ENCODE measurements at regions not wholly inside any gene's neighbourhood (a gene's known extent, or its start where the extent isn't known, plus 50 kb on each side); places are given as distances from the start of the nearest gene placed in this dataset.
"Not testable (repeated sequence)": the region's sequence is repeated elsewhere in the genome, so short reads cannot be mapped to it uniquely, and the experiment has no call there.

DNA sequence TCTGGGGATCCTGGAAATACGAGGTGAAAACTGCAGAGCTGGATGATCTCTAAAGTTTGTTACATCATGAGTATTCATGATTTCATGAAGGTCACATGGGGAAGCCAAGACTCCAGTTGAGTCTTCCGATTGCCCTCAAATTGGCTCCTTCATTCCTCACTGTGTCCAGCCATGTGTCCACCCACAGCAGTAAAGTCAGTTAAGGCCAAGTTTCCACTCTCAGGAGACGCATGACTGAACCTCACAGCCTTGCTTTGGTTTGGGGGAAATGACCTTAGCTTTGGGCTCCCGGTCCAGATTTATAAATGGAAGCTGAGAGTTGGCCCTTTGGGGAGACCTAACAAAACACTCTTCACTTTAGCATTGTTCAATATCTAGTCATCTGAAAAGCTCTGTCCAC, 289.7 kb upstream of the MCTP2 start:
- no peaks in the 10 kb centered on the region for H3K36me3 Mint-ChIP-seq
- no peak for DNase-seq (ENCODE audit: extremely low spot score, unreplicated experiment)

GRCh38 chr15:93940226-93940625, 291.1 kb upstream of the MCTP2 start:
- Mint-ChIP-seq H3K4me1 (ENCODE audit: unreplicated experiment) (no peaks in the 10 kb centered on the region), H3K4me3 (no peak overlapping the region), H3K9me3 (no peaks in the 10 kb centered on the region), H3K27ac (no peak overlapping the region), H3K36me3 (no peaks in the 10 kb centered on the region), H3K27me3 (no peaks in the 10 kb centered on the region)
- TF ChIP-seq CTCF (conservative IDR thresholded peaks at IDR 0.05), result no peak
- no peak for DNase-seq (ENCODE audit: extremely low spot score, unreplicated experiment)

More for the DNA sequence above, 289.7 kb upstream of the MCTP2 start:
- Mint-ChIP-seq H3K27me3 (peaks cover 6% of the 10 kb centered on the region), H3K4me1 (ENCODE audit: unreplicated experiment) (no peaks in the 10 kb centered on the region), H3K4me3 (no peak overlapping the region), H3K27ac (no peak overlapping the region), H3K9me3 (peaks cover 4% of the 10 kb centered on the region)
- no peak for TF ChIP-seq CTCF (conservative IDR thresholded peaks at IDR 0.05)

DNA sequence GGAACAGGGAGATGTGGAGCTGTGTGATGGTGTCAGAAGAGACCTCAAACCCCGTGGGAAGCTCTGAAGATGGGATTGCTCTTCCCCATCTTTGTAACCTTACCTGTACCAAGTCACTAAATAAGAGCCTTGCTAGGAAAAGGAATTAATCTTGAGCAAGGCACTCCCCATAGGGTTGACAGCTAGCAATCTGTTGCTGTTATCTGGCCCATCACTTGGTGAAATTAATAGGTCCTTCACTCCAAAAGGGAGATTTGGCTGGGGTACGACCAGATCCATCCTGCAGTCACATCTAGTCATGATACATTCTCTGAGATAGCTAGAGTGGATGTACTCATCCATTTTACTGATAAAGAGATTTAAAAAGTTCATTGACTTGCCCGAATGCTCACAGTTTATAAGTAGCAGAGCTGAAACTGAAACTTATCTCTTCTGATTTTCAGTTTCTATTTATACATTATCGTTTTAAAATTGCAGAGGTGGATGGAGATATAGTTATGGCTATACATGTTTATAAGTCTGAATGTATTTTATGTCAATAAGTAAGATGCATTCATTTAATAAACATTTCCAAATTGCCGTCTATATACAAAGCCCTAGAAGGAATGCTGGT, 299.1 kb upstream of the MCTP2 start:
- Mint-ChIP-seq H3K36me3 (no peaks in the 10 kb centered on the region), H3K4me1 (ENCODE audit: unreplicated experiment) (no peaks in the 10 kb centered on the region), H3K27ac (no peak overlapping the region), H3K9me3 (no peaks in the 10 kb centered on the region), H3K27me3 (peaks cover 8% of the 10 kb centered on the region), H3K4me3 (no peak overlapping the region)
- TF ChIP-seq CTCF (conservative IDR thresholded peaks at IDR 0.05), result no peak
- no peak for DNase-seq (ENCODE audit: extremely low spot score, unreplicated experiment)

DNA sequence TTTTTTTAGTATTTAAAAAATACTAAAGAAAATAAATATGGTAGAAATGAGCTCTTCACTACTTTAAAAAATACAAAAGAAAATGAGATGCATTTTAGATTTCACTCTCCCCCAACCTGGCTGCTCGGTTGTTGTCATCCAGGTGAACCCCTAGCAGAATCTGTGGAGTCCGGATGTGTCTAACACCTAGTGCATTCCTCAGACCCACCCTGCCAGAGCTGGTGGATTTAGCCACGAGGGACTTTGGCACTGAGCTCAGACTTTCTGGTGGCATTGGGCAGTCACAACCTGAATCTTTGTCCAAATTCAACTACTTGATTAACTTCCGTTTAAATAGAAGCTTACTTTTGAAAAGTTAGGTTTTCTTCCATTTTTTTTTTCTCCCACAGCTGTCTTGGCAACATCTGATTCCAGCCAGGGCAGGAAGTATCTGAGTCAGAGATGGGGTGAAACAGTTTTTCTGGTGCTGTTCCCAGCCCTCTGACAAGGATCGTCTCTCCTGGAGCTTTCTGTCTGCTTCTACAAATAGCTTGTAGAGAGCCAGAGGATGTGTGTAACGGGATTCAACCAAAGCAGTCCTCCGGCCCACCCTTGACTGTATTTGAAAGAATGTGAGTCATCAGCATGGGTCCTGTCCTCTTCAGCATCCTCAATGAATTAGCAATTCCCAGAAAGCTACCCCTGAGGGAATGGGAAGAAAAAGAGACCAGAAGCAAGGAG, 301.8 kb upstream of the MCTP2 start:
- Mint-ChIP-seq H3K9me3 (no peaks in the 10 kb centered on the region), H3K4me3 (no peak overlapping the region), H3K4me1 (ENCODE audit: unreplicated experiment) (no peaks in the 10 kb centered on the region), H3K27ac (no peak overlapping the region), H3K36me3 (no peaks in the 10 kb centered on the region), H3K27me3 (peaks cover 8% of the 10 kb centered on the region)
- no peak for DNase-seq (ENCODE audit: extremely low spot score, unreplicated experiment)
- TF ChIP-seq CTCF (conservative IDR thresholded peaks at IDR 0.05), result no peak

GRCh38 chr15:93920204-93920603, 311.2 kb upstream of the MCTP2 start:
- Mint-ChIP-seq H3K9me3 (peaks cover 6% of the 10 kb centered on the region), H3K4me1 (ENCODE audit: unreplicated experiment) (no peaks in the 10 kb centered on the region), H3K27me3 (no peaks in the 10 kb centered on the region), H3K36me3 (no peaks in the 10 kb centered on the region), H3K27ac (no peak overlapping the region), H3K4me3 (no peak overlapping the region)
- no peak for DNase-seq (ENCODE audit: extremely low spot score, unreplicated experiment)
- TF ChIP-seq CTCF (conservative IDR thresholded peaks at IDR 0.05), result no peak

DNA sequence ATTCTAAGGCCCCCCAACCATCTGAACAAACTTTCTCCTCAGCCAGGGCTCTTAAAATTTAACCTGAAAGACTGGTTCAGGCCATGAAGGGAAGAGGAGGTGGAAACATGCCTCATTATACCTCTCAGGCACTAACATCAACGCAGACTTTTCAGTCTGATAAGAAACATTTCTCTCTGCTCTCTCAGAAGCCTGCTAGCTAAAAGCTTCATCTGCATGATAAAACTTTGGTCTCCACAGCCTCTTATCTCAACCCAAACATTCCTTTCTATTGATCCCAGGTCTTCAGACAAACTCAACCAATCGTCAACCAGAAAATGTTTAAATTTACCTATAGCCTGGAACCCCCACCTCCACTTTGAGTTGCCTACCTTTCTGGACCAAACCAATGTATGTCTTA, 312.6 kb upstream of the MCTP2 start:
- not testable (repeated sequence) for H3K9me3 Mint-ChIP-seq; H3K4me3 Mint-ChIP-seq; H3K27me3 Mint-ChIP-seq; H3K27ac Mint-ChIP-seq; DNase-seq (ENCODE audit: extremely low spot score, unreplicated experiment); H3K36me3 Mint-ChIP-seq; H3K4me1 Mint-ChIP-seq (ENCODE audit: unreplicated experiment)
